Endodermal cell (in vitro differentiated cells): ENCODE measurements at regions not wholly inside any gene's neighbourhood (a gene's known extent, or its start where the extent isn't known, plus 50 kb on each side); places are given as distances from the start of the nearest gene placed in this dataset.

ENCODE experiments used
- DNase-seq: peaks from one replicate; pipeline ENCODE4 v3.0.0-alpha.2; 2017
- H3K27ac ChIP-seq: 2 replicates; pipeline ENCODE4 v1.5.1; 2013; ENCODE audit warnings: mild to moderate bottlenecking, low read depth, low read length, moderate library complexity
- H3K27me3 ChIP-seq: 2 replicates; pipeline ENCODE4 v1.6.1; 2013; ENCODE audit warnings: mild to moderate bottlenecking, low read length, moderate library complexity; ENCODE audit not compliant: insufficient read depth, control insufficient read depth, poor library complexity, severe bottlenecking
- H3K36me3 ChIP-seq: 2 replicates; pipeline ENCODE4 v1.7.0; 2013; ENCODE audit warnings: mild to moderate bottlenecking, low read length, moderate library complexity; ENCODE audit not compliant: control insufficient read depth, insufficient read depth
- H3K4me1 ChIP-seq: one replicate; pipeline ENCODE4 v1.7.0; 2013; ENCODE audit warnings: low read length; ENCODE audit not compliant: control insufficient read depth, insufficient read depth
- H3K4me3 ChIP-seq: 2 replicates; pipeline ENCODE4 v1.5.1; 2013; ENCODE audit warnings: mild to moderate bottlenecking, low read length, moderate library complexity
- H3K9ac ChIP-seq: 2 replicates; pipeline ENCODE4 v1.6.1; 2013; ENCODE audit warnings: mild to moderate bottlenecking, low read length, moderate library complexity; ENCODE audit not compliant: poor library complexity, severe bottlenecking; ENCODE audit errors: extremely low read depth
- H3K9me3 ChIP-seq: 2 replicates; pipeline ENCODE4 v1.6.1; 2013; ENCODE audit warnings: mild to moderate bottlenecking, low read length, moderate library complexity; ENCODE audit not compliant: control insufficient read depth
- H3K27ac Mint-ChIP-seq: 2 replicates; pipeline ENCODE4 v1.8.0; 2020; ENCODE audit warnings: mixed read lengths
- H3K27me3 Mint-ChIP-seq: 2 replicates; pipeline ENCODE4 v1.8.0; 2021; ENCODE audit warnings: mild to moderate bottlenecking, mixed read lengths; ENCODE audit not compliant: insufficient read depth
- H3K36me3 Mint-ChIP-seq: 2 replicates; pipeline ENCODE4 v1.8.0; 2020; ENCODE audit warnings: low read depth, mixed read lengths
- H3K4me1 Mint-ChIP-seq: 2 replicates; pipeline ENCODE4 v1.8.0; 2020; ENCODE audit warnings: mixed read lengths
- H3K4me3 Mint-ChIP-seq: 2 replicates; pipeline ENCODE4 v1.8.0; 2020; ENCODE audit warnings: mild to moderate bottlenecking, moderate library complexity, mixed read lengths
- H3K9me3 Mint-ChIP-seq: 2 replicates; pipeline ENCODE4 v1.8.0; 2020; ENCODE audit warnings: mild to moderate bottlenecking, mixed read lengths
- WGBS, 2 experiments: methylation state at CpG; one replicate each; pipeline versions ENCODE4 v1.1.5 to v1.1.7; 2013; ENCODE audit warnings: missing lambda C conversion rate in 2 of 2, mixed read lengths in 1 of 2; ENCODE audit not compliant: insufficient coverage in 1 of 2, insufficient read length in 1 of 2; 5-methylcytosine and 5-hydroxymethylcytosine counted together
- TF ChIP-seq, protein P1 (sequence below): fragments of 200-600 bp; sonication (generic); conservative IDR thresholded peaks from 2 replicates; pipeline ENCODE4 v1.5.0; 2021; ENCODE audit warnings: antibody characterized with exemption, mild to moderate bottlenecking

DNA sequence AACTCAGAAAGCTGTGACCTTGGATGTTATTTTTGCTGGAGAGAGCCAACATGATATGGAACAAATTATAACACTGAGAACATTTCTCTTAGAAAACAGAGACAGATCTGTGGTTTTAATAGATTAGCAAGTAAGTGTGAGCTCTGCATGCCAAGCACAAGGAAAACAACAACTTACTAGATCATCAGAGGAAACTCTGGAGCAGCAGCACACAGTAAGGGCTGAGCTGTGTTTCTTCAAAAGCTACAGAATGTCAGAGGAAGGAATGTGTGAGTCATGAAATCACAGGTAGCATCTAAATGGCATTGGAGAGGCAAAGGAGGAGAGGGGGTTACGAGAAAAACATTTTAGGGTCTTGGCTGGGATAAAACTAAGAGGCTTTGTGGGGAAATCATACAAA is 283.4 kb upstream of the FZD8 start:
- Mint-ChIP-seq H3K4me1 (peaks cover 40% of the 10 kb centered on the region), H3K27ac (peak overlapping the region; percentile 5)
- WGBS, 2 experiments: 75% methylated on average over 1 of the region's 1 CpG

DNA sequence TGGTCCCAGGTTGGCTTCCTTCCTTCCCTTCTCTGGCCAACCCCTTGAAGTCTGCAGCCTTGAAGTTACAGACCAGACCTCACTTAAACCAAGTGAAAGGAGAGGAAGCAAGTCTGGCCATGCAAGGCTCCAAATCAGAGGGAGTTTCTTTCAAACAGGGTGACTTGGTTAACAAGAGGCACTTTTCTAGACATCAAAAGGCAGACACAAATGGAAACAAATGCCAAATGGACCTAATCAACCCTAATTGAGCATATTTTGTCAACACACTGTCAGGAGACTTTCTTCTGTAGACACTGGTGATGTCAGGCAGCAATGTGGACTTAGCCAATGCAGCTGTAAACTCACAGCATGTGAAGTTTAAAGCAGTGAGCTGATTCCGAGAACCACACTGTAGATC is 282.7 kb upstream of the FZD8 start:
- Histone ChIP-seq H3K4me3 (no peak overlapping the region), H3K9ac (no peak overlapping the region), H3K36me3 (no peaks in the 10 kb centered on the region), H3K9me3 (no peaks in the 10 kb centered on the region), H3K4me1 (peaks cover 5% of the 10 kb centered on the region), H3K27me3 (no peaks in the 10 kb centered on the region), H3K27ac (no peak overlapping the region)
- Mint-ChIP-seq H3K27me3 (no peaks in the 10 kb centered on the region), H3K27ac (no peak overlapping the region), H3K4me1 (peaks cover 40% of the 10 kb centered on the region), H3K36me3 (no peaks in the 10 kb centered on the region), H3K9me3 (no peaks in the 10 kb centered on the region), H3K4me3 (no peak overlapping the region)
- TF ChIP-seq, protein P1, sequence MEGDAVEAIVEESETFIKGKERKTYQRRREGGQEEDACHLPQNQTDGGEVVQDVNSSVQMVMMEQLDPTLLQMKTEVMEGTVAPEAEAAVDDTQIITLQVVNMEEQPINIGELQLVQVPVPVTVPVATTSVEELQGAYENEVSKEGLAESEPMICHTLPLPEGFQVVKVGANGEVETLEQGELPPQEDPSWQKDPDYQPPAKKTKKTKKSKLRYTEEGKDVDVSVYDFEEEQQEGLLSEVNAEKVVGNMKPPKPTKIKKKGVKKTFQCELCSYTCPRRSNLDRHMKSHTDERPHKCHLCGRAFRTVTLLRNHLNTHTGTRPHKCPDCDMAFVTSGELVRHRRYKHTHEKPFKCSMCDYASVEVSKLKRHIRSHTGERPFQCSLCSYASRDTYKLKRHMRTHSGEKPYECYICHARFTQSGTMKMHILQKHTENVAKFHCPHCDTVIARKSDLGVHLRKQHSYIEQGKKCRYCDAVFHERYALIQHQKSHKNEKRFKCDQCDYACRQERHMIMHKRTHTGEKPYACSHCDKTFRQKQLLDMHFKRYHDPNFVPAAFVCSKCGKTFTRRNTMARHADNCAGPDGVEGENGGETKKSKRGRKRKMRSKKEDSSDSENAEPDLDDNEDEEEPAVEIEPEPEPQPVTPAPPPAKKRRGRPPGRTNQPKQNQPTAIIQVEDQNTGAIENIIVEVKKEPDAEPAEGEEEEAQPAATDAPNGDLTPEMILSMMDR: no peak
- 87% methylated on average over 1 of the region's 1 CpG; no CpG with 5 or more reads in 1 of the 2 experiments for WGBS, 2 experiments
- no peak for DNase-seq

More for the DNA sequence above, 283.4 kb upstream of the FZD8 start:
- Histone ChIP-seq H3K27ac (no peak overlapping the region), H3K9me3 (no peaks in the 10 kb centered on the region), H3K27me3 (no peaks in the 10 kb centered on the region), H3K4me3 (no peak overlapping the region), H3K9ac (no peak overlapping the region), H3K4me1 (peaks cover 5% of the 10 kb centered on the region), H3K36me3 (no peaks in the 10 kb centered on the region)
- TF ChIP-seq, protein P1: no peak
- DNase-seq: peak; percentile 62
- H3K27me3 Mint-ChIP-seq: no peaks in the 10 kb centered on the region
- no peaks in the 10 kb centered on the region for H3K36me3 Mint-ChIP-seq
- H3K9me3 Mint-ChIP-seq: no peaks in the 10 kb centered on the region
- no peak overlapping the region for H3K4me3 Mint-ChIP-seq

DNA sequence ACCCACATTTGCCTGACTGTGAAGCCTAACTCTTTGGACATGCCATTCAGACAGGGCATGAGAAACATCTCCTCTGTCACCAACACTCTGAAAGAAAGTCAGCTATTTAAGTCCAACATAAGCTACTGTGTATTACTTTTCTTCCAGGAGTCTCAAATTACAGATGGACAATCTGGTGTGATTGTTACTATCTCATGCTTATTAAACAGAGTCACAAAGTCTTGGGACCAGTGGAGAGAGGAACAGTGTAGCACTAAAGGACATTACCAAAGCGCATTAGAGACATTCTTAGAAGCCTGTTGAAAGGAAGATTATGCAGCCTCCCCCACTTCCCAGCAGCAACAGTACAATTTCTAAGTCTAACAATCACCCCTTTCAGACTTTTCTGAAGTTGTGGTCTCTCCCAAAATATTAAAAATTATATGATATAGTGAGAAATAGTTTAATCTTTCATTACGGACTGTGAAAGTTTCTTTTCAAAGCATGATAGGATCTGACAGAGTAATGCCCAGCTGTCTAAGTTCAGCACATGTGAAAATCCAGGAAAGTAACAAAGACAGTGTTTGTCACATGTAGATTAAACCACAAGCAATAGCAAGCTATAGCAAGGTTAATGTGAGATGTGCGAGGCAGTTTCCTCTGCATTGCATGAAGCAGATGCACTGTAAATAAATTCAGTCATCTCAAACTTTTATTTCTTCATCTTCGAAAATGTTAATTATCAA is 280.9 kb upstream of the FZD8 start:
- Histone ChIP-seq H3K36me3 (no peaks in the 10 kb centered on the region), H3K27me3 (no peaks in the 10 kb centered on the region), H3K9me3 (no peaks in the 10 kb centered on the region), H3K4me3 (no peak overlapping the region), H3K4me1 (peaks cover 6% of the 10 kb centered on the region), H3K27ac (no peak overlapping the region), H3K9ac (no peak overlapping the region)
- 87 to 100% methylated on average over 1 to 3 of the region's 4 CpGs for WGBS, 2 experiments
- Mint-ChIP-seq H3K4me1 (peaks cover 39% of the 10 kb centered on the region), H3K27ac (no peak overlapping the region), H3K27me3 (no peaks in the 10 kb centered on the region), H3K9me3 (no peaks in the 10 kb centered on the region), H3K36me3 (no peaks in the 10 kb centered on the region), H3K4me3 (no peak overlapping the region)
- TF ChIP-seq, protein P1: no peak
- no peak for DNase-seq
